ENCODE measurements at regions not wholly inside any gene's neighbourhood (a gene's known extent, or its start where the extent isn't known, plus 50 kb on each side); places are given as distances from the start of the nearest gene placed in this dataset.
"Not testable (repeated sequence)": the region's sequence is repeated elsewhere in the genome, so short reads cannot be mapped to it uniquely, and the experiment has no call there.

DNA sequence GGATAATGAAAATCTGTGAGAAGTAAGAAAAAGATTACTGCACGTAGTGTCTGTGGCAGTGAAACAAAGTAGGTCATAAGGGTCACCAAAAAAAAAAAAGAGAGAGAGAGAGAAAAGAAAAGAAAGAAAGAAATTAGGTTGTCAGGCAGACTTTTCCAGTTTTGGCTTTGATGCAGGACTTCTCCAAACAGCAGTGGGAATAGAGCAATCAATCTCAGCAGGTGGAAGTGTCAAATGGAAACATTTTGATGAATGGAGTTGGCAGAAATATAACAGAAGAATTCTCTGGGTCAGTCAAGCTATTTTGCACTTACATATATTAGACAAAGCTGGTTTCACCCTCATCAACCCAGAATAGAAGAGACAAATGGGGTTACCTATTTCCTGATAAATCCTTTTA is 745.8 kb downstream of the SLC6A15 start:
- DNase-seq (ENCODE audit: insufficient read length, low spot score) (no peak), FAIRE-seq (no peak)
- TF ChIP-seq POLR2A (IDR thresholded peaks at IDR 0.05; ENCODE audit: low read depth, low read length), result no peak

DNA sequence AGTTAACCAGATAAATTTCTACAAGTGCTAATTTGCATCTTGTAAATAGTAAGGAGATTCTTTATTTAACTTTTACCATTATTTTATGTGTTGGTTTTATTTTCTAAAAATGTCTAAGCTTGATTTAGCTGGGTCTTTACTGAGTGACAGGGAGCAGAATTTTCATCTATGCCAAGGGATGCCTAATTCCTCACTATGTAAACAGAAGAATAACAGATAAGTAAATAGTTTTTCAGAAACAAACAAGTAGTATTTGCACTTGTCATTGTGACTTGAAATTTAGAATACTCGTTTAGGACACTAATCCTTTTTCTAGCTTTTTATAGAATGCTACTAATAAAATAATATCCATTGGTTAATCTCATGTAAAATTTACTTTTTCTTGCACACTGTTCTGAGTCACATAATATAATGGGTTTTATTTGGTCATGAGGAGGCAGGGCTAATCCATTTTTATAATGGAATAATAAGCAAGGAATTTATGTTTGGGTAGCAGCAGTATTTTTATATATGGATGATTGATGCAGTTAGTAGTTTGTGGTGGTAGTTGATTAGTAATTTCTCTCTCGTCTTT is 746.5 kb downstream of the SLC6A15 start:
- DNase-seq (ENCODE audit: insufficient read length, low spot score), result no peak
- FAIRE-seq, result no peak
- no peak for TF ChIP-seq POLR2A (IDR thresholded peaks at IDR 0.05; ENCODE audit: low read depth, low read length)

- DNase-seq (ENCODE audit: insufficient read length, low spot score) (no peak), FAIRE-seq (no peak)
- TF ChIP-seq POLR2A (IDR thresholded peaks at IDR 0.05; ENCODE audit: low read depth, low read length), result no peak
Observed at GRCh38 chr12:84161296-84161695, 751.3 kb downstream of the SLC6A15 start.

DNA sequence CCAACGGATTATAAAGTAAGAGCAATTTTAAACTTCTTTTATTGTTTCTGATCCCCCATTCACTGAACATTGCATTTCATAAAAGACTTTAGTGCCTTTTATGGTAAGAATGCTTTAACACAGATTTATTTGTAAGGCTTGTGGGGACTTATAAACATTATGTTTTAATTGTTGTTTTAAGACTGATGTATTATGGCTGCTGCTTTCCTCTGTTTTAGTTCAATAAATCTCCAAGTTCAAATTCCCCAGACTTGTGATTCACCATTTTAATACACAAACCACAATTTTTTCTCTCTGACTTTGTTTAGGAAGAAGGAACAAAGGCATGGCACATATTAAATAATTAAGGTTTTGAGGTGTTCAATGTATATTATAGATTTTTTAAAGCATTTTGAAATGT is 753.3 kb downstream of the SLC6A15 start:
- no peak for TF ChIP-seq POLR2A (IDR thresholded peaks at IDR 0.05; ENCODE audit: low read depth, low read length)
- no peak for DNase-seq (ENCODE audit: insufficient read length, low spot score)
- FAIRE-seq, result no peak

- FAIRE-seq (no peak), DNase-seq (ENCODE audit: insufficient read length, low spot score) (no peak)
- no peak for TF ChIP-seq POLR2A (IDR thresholded peaks at IDR 0.05; ENCODE audit: low read depth, low read length)
Observed at GRCh38 chr12:84157170-84157569, 755.4 kb downstream of the SLC6A15 start.

DNA sequence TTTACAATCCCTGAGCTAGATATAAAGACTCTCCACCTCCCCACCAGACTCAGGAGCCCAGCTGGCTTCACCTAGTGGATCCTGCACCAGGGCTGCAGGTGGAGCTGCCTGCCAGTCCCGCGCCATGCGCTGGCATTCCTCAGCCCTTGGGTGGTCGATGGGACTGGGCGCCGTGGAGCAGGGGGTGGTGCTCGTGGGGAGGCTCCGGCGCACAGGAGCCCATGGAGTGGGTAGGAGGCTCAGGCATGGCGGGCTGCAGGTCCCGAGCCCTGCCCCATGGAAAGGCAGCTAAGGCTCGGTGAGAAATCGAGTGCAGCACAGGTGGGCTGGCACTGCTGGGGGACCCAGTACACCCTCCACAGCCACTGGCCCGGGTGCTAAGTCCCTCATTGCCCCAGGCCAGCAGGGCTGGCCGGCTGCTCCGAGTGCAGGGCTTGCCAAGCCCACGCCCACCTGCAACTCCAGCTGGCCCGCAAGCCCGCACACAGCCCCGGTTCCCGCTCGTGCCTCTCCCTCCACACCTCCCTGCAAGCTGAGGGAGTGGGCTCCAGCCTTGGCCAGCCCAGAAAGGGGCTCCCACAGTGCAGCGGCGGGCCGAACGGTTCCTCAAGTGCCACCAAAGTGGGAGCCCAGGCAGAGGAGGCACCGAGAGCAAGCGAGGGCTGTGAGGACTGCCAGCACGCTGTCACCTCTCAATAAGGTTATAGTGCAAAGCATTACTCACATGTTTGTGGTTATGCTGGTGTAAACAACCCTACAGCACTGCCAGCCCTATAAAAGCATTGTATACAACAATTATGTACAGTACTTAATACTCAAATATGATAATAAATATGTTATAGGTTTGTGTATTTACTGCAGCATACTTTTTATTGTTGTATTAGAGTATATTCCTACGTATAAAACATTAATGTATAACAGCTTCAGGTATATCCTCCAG is 757.3 kb downstream of the SLC6A15 start:
- not testable (repeated sequence) for DNase-seq (ENCODE audit: insufficient read length, low spot score); FAIRE-seq

GRCh38 chr12:84154439-84154990 is 758.1 kb downstream of the SLC6A15 start:
- DNase-seq (ENCODE audit: insufficient read length, low spot score); FAIRE-seq: not testable (repeated sequence)

GRCh38 chr12:84150201-84150600 is 762.4 kb downstream of the SLC6A15 start:
- TF ChIP-seq POLR2A (IDR thresholded peaks at IDR 0.05; ENCODE audit: low read depth, low read length), result no peak
- FAIRE-seq (no peak), DNase-seq (ENCODE audit: insufficient read length, low spot score) (no peak)

- TF ChIP-seq POLR2A (IDR thresholded peaks at IDR 0.05; ENCODE audit: low read depth, low read length), result no peak
- no peak for DNase-seq (ENCODE audit: insufficient read length, low spot score)
- no peak for FAIRE-seq
Observed at GRCh38 chr12:84148335-84148734, 764.3 kb downstream of the SLC6A15 start.

DNA sequence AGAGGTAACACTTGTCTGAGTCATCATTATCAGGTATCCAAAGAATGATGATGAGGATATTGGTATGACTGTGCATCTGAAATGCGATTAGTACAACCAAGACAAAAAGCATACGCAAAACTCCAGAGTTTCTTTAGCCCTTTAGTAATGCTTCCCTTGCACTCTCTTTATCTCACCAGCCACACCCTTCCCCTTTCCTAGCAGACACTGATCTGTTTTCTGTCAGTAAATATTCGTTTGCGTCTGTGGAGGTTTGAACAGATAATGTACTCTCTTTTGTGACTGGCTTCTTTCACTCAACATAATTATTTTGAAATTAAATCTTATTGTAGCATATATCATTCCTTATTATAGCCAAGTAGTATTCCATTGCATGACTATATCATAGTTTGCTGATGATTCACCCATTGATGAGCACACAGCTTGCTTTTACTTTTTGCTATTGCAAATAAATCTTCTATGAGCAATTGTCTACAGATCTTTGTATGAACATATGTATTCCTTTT is 775.7 kb downstream of the SLC6A15 start:
- FAIRE-seq, result peak; percentile 58
- no peak for TF ChIP-seq POLR2A (IDR thresholded peaks at IDR 0.05; ENCODE audit: low read depth, low read length)
- no peak for DNase-seq (ENCODE audit: insufficient read length, low spot score)

DNA sequence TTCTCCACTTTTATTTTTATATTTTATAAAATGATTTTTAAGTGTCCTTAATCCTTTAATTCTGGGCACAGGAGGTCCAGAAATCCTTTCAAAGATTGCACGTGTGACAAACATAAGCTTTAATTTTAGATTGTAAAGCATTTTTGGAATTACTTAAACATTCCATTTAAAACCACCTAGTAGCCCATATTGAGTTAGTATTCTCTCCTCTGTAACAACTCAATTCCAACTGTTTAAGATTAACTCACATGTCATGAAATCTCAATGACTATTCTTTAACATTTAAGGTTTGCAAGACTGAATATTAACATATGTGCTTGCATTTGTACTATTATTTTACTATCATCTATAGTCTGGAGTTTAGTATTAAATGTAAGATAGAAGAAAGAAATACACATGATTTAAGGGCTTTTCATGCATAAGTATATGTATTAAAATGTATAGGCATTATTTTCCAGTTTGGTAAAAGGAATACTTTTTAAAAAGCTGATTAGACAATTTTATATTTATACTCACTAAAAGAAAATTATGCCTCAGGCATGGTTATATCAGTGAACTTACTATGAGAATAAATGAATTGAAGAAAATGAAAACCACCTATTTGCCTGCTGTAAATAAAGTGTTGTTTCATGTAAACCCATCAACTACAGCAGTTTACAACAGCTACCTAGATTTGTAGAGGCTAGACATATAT is 776.9 kb downstream of the SLC6A15 start:
- FAIRE-seq (no peak), DNase-seq (ENCODE audit: insufficient read length, low spot score) (no peak)
- no peak for TF ChIP-seq POLR2A (IDR thresholded peaks at IDR 0.05; ENCODE audit: low read depth, low read length)

GRCh38 chr12:84134797-84135366 is 777.7 kb downstream of the SLC6A15 start:
- DNase-seq (ENCODE audit: insufficient read length, low spot score) (no peak), FAIRE-seq (no peak)
- TF ChIP-seq POLR2A (IDR thresholded peaks at IDR 0.05; ENCODE audit: low read depth, low read length), result no peak

DNA sequence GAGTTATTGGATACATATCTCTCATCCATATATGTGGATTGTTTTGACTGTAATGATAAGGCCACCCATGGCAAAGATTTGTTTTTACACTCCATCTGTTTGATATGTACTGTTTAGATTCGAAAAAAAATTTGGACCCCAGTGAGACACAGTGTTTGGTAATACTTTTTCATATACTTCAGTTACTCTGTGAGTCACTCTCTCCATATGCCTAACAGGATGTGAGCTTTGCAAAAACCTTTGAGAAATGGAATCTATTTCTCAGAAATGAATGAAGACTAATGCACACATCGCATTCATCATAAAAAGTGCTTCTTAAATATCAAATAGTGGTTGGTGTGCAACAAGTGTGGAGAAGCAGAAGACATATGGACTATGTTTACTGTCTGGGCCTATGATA is 781.5 kb downstream of the SLC6A15 start:
- no peak for DNase-seq (ENCODE audit: insufficient read length, low spot score)
- peak; percentile 66 for FAIRE-seq
- TF ChIP-seq POLR2A (IDR thresholded peaks at IDR 0.05; ENCODE audit: low read depth, low read length), result no peak

All from H54 (cell line).